ENCODE measurements at regions not wholly inside any gene's neighbourhood (a gene's known extent, or its start where the extent isn't known, plus 50 kb on each side); places are given as distances from the start of the nearest gene placed in this dataset.

GRCh38 chr4:173761236-173761635, 231.2 kb upstream of the HAND2 start:
- DNase-seq = no peak
- Histone ChIP-seq H3K27ac (no peak overlapping the region), H3K36me3 (replicated peaks) (no peaks in the 10 kb centered on the region), H3K27me3 (replicated peaks) (no peaks in the 10 kb centered on the region), H3K4me3 (ENCODE audit: low read depth, low read length) (no peak overlapping the region)
- TF ChIP-seq CTCF (IDR thresholded peaks at IDR 0.05; ENCODE audit: low read depth, low read length, missing control alignments) = no peak
- in situ Hi-C loops (cut with HindIII; ENCODE audit: low pct_ligation_motif_present, low sequenced_read_pairs) = no loop called here

- in situ Hi-C loops (cut with HindIII; ENCODE audit: low pct_ligation_motif_present, low sequenced_read_pairs) = no loop called here
- no peak for DNase-seq
- no peak for TF ChIP-seq CTCF (IDR thresholded peaks at IDR 0.05; ENCODE audit: low read depth, low read length, missing control alignments)
- Histone ChIP-seq H3K27me3 (replicated peaks) (no peaks in the 10 kb centered on the region), H3K36me3 (replicated peaks) (no peaks in the 10 kb centered on the region), H3K4me3 (ENCODE audit: low read depth, low read length) (no peak overlapping the region), H3K27ac (no peak overlapping the region)
Observed at GRCh38 chr4:173758132-173758531, 228.1 kb upstream of the HAND2 start.

GRCh38 chr4:173753408-173753807, 223.4 kb upstream of the HAND2 start:
- no peaks in the 10 kb centered on the region for H3K36me3 ChIP-seq (replicated peaks)
- H3K27me3 ChIP-seq (replicated peaks) = no peaks in the 10 kb centered on the region
- no peak for DNase-seq
- in situ Hi-C loops (cut with HindIII; ENCODE audit: low pct_ligation_motif_present, low sequenced_read_pairs) = no loop called here
- no peak overlapping the region for H3K4me3 ChIP-seq (ENCODE audit: low read depth, low read length)
- H3K27ac ChIP-seq = no peak overlapping the region
- TF ChIP-seq CTCF (IDR thresholded peaks at IDR 0.05; ENCODE audit: low read depth, low read length, missing control alignments) = no peak

- no peak overlapping the region for H3K4me3 ChIP-seq (ENCODE audit: low read depth, low read length)
- in situ Hi-C loops (cut with HindIII; ENCODE audit: low pct_ligation_motif_present, low sequenced_read_pairs) = no loop called here
- H3K27ac ChIP-seq = no peak overlapping the region
- TF ChIP-seq CTCF (IDR thresholded peaks at IDR 0.05; ENCODE audit: low read depth, low read length, missing control alignments) = peak; percentile 46
- H3K27me3 ChIP-seq (replicated peaks) = no peaks in the 10 kb centered on the region
- H3K36me3 ChIP-seq (replicated peaks) = no peaks in the 10 kb centered on the region
- no peak for DNase-seq
Observed at GRCh38 chr4:173752610-173753230, 222.7 kb upstream of the HAND2 start.

- H3K36me3 ChIP-seq (replicated peaks) = no peaks in the 10 kb centered on the region
- no peaks in the 10 kb centered on the region for H3K27me3 ChIP-seq (replicated peaks)
- in situ Hi-C loops (cut with HindIII; ENCODE audit: low pct_ligation_motif_present, low sequenced_read_pairs) = no loop called here
- H3K27ac ChIP-seq = no peak overlapping the region
- DNase-seq = no peak
- no peak overlapping the region for H3K4me3 ChIP-seq (ENCODE audit: low read depth, low read length)
- TF ChIP-seq CTCF (IDR thresholded peaks at IDR 0.05; ENCODE audit: low read depth, low read length, missing control alignments) = no peak
Observed at GRCh38 chr4:173748353-173748752, 218.3 kb upstream of the HAND2 start.

All from brain microvascular endothelial cell (primary cell).